PC-3 (cell line): ENCODE measurements at regions not wholly inside any gene's neighbourhood (a gene's known extent, or its start where the extent isn't known, plus 50 kb on each side); places are given as distances from the start of the nearest gene placed in this dataset.

Experiments
- EZH2 ChIP-seq: fragments of 300-600 bp; sonication (generic); IDR thresholded peaks from one replicate; pipeline ENCODE4 v1.6.1; 2017; ENCODE audit warnings: antibody characterized with exemption, mild to moderate bottlenecking, low read length; ENCODE audit not compliant: unreplicated experiment
- EZH2phosphoT487 ChIP-seq: fragments of 300-600 bp; sonication (generic); IDR thresholded peaks from 2 replicates; pipeline ENCODE4 v1.6.1; 2018; ENCODE audit warnings: mild to moderate bottlenecking, antibody characterized with exemption, low read length, borderline replicate concordance
- TF ChIP-seq, protein P1 (sequence below): fragments of 300-600 bp; sonication (generic); conservative IDR thresholded peaks from 2 replicates; pipeline ENCODE4 v1.5.1; 2017; ENCODE audit warnings: antibody characterized with exemption, low read depth, mild to moderate bottlenecking, low read length

- TF ChIP-seq, protein P1, sequence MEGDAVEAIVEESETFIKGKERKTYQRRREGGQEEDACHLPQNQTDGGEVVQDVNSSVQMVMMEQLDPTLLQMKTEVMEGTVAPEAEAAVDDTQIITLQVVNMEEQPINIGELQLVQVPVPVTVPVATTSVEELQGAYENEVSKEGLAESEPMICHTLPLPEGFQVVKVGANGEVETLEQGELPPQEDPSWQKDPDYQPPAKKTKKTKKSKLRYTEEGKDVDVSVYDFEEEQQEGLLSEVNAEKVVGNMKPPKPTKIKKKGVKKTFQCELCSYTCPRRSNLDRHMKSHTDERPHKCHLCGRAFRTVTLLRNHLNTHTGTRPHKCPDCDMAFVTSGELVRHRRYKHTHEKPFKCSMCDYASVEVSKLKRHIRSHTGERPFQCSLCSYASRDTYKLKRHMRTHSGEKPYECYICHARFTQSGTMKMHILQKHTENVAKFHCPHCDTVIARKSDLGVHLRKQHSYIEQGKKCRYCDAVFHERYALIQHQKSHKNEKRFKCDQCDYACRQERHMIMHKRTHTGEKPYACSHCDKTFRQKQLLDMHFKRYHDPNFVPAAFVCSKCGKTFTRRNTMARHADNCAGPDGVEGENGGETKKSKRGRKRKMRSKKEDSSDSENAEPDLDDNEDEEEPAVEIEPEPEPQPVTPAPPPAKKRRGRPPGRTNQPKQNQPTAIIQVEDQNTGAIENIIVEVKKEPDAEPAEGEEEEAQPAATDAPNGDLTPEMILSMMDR: no peak
- TF ChIP-seq EZH2 (no peak), EZH2phosphoT487 (no peak)
These were observed 238.7 kb upstream of the CIBAR2 start for GRCh38 chr16:85350973-85351372.
